NOMO-1 (cell line): ENCODE measurements at regions not wholly inside any gene's neighbourhood (a gene's known extent, or its start where the extent isn't known, plus 50 kb on each side); places are given as distances from the start of the nearest gene placed in this dataset.

ENCODE experiments used
- DNase-seq, 2 experiments: peaks; one replicate each; lab custom pipeline; 2025; ENCODE audit not compliant: unreplicated experiment in 2 of 2; lab: John Stamatoyannopoulos, UW

GRCh38 chr2:114065731-114066130 is 175.8 kb downstream of the ACTR3 start:
- DNase-seq: no peak

- no peak for DNase-seq
These were observed 176.4 kb downstream of the ACTR3 start for GRCh38 chr2:114066186-114066747.

- peak in 1 of 2 experiments; percentile 2 for DNase-seq
These were observed 178.5 kb downstream of the ACTR3 start for GRCh38 chr2:114068438-114068837.

GRCh38 chr2:114076961-114077360 is 187.1 kb downstream of the ACTR3 start:
- DNase-seq: no peak

DNA sequence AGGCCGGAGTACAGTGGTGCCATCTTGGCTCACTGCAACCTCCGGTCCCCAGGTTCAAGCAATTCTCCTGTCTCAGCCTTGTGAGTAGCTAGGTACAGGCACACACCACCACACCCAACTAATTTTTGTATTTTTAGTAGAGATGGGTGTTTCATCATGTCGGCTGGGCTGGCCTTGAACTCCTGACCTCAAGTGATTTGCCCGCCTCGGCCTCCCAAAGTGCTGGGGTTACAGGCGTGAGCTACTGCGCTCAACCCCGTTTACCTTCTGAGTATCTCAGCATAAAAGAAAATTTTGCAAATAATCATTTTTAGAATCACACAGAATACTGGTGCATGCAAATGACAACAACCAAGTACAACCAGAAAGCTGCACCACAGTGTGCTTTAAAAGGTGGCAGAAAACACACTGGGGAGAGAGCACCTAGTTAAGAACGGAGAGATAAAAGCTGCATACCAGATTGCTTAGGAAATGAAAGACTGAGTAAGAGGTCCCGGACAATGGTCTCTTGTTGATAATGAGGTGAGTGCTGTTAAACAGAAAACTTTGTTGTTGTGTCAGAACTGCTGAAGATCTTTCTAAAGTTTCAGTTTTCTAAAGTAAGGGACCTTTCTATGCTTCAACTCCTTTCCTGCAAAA is 189.6 kb downstream of the ACTR3 start:
- no peak for DNase-seq

DNA sequence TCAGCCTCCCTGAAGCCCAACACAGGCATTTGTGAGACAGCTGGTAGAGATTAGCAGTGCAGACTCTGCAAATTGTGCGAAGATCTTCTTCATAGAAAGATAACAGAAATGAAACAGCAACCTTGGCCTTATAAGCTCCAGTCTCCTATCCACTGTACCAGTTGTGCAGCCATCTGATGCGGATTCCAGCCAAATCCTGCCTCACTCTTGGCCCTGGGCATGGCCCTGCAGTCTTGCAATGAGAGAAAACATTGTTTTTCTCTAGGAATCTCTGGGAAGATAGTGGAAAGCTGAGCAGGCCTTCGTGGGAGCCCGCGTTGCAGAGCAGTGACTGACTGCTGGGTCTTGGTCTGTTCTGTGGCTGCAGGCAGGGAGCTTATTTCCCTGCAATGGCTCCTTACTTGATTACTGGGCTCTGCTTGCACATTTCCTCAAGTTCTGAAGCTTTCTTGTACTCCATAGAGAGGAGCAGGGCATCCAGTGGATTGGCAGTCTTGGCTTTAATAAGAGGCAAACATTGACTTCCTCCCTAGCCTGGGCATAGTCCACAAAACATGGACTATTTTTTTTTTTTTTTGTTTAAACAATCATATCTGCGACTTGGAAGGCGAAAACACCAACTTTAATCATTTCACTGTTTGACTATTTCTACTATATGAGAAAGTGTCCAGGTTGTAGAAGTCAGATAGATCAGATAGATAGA is 193.0 kb downstream of the ACTR3 start:
- no peak for DNase-seq

DNA sequence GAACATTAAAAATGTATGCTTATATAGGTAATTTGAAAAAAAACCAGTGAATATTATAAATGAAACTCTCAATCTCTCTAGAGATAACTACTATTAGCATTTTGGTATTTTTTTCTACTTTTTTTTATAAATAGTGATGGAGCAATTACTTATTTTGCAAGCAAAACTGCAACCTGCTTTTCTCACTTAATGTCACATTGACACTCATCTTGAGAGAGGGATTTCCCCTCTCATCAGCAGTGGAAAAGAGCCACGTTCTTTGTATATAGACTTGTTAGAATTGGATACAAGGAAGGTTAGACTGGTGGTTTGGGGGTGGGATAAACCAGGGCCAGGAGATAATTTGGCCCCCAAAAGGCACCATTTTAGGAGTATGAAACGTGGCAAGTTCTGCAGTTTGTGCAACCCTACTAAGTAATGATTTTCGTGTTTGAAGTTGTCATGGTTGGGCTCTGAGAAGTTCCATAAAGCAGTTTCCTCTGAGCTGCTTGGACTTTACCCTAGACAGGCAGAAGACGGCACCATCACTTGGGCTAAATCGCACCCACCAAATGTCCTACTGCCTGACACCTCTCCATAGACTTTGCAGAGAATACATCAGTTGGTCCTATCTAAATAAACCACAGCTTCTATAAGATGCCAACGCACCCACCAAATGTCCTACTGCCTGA is 194.0 kb downstream of the ACTR3 start:
- DNase-seq: no peak

DNA sequence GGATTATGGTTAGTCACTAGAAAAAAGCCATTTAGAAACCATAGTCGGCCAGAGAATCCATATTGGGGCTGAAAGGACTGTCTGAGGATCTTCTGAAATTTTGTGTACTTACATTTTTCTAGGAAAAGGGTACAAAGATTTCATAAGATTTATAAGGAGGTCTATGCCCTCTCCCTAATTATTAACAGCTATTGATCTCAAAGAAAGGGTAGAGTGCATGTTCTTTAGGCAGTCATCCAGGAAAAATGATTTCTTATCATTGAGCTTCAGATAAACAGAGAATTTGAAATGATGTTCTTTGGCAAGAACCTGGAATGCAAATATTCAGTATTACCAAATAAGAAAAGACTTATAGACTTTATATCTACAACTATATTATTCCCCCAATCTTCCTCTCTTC is 195.3 kb downstream of the ACTR3 start:
- no peak for DNase-seq

- no peak for DNase-seq
These were observed 196.1 kb downstream of the ACTR3 start for GRCh38 chr2:114085992-114086391.

GRCh38 chr2:114089636-114090319 is 199.9 kb downstream of the ACTR3 start:
- DNase-seq: no peak

- DNase-seq: no peak
These were observed 201.1 kb downstream of the ACTR3 start for GRCh38 chr2:114091010-114091409.

- DNase-seq: no peak
These were observed 218.4 kb downstream of the ACTR3 start for GRCh38 chr2:114108249-114108648.

DNA sequence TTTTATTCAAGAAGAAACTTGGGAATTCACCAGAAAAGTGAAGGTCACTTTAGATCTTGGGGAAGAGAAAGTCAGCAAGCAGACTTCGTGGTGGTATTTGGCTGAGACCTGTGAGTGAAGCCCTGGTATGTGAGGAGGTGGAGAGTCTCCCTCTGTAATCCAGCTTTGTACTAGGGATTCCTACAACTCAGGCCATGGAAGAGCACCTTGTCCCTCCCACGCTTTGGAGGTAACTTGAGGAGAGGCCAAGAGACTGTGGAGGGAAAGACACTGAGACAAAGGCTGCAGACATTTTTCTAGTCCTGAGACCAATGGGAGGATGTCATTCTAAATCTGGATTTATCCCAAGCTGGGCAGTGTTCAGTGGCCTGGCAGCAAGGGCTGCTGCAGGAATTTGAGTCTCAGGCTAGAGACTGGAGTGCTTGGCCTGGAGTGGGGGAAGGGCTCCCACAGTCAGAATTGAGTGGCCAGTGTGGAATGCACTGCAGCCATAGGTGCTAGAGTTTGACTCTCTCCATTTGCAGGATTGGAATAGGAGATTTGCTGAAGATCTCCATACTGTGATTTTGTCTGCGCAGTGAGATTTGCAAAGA is 219.0 kb downstream of the ACTR3 start:
- DNase-seq: no peak

DNA sequence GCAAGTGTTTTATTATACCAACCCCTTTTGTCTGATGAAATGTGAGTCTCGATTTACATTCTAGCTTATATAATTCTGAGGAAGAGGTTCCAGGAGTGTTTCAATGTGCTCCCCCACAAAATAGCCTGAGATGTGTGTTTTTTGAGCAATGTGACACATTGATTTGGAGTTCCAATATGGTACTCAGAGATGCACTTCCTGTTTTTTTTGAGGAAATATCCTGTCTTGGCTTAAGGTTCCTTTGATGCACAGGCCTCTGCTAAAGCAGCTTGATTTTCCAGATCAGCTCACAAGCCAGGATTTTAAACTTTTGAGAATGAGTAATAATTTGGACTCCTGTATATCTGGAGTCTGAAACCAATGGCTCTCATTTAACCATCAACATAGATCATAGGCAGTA is 221.4 kb downstream of the ACTR3 start:
- no peak for DNase-seq

GRCh38 chr2:114113518-114113917 is 223.6 kb downstream of the ACTR3 start:
- DNase-seq: no peak

DNA sequence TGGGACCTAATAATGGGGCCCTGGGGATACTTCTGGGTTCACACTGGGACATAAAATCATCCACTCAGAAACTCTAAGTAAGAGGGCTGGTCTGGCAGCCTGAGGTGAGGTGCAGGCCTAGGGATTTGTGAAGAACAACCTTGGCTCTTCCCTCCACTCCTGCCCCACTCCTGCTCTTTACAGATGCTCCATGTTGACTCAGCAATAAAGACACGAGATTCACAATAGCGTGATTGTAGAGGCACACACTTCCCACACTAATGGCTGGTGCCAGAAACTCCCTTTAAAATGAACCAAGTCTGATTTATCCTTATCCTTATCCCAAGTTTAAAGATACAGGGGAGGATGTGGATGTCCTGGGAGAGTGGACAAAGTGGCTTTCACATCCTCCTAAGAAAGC is 228.2 kb downstream of the ACTR3 start:
- no peak for DNase-seq

DNA sequence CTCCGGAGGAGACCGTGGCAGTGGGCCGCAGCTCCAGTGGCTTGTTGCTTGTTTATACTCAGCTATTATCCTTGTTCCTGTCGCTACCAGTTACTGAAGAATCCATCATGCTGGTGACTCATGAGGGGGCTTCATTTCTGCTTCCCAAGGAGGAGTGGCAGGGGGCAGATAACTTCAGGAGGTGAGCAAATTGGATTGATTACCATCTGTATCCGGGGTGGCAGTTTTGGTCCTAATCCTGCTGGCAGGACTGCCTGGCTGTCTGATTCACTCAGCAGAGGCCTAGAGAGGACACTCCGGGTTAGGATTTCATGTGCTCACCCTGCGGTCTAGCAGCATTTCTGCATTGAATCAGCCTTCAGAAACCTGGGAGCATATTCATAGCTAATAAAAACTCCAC is 230.0 kb downstream of the ACTR3 start:
- no peak for DNase-seq

DNA sequence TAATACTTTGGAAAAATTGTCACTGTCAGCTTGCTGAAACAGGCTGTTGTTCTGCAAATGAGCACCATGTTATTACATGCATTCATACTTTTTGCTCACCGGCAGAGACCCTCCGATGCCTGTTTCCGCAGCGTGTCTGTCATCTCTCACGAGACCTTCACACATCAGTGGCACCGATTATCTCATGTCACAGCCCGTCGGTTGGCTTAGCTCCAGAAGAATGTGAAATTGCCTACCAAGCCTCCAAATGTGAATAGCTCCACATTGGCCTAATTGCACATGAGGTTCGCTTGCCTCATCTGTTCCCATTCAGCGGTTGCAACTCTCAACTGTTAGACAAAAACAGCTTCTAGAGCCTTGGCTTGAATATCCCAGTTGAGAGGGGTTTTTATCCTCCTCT is 233.0 kb downstream of the ACTR3 start:
- no peak for DNase-seq

- DNase-seq: no peak
These were observed 234.0 kb downstream of the ACTR3 start for GRCh38 chr2:114123925-114124324.

GRCh38 chr2:114127372-114127771 is 237.5 kb downstream of the ACTR3 start:
- DNase-seq: no peak

DNA sequence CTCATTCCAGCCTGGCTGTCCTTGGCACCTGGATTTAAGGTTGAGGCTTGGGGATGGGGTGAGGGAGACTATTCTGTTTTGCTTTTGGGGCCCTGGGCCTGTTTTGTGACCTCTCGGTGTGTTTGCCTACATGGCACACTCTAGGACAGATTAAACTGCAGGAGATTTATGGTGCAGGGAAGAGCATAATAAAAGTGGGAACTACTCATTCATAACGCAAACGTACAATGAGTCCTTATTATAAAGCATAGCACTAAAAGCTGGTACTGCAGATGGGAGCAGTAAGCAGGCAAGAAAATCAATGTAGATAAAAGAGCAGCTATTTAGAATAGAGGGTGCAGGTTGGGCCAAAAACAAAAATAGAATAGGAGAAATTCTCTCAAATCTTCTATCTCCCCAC is 238.4 kb downstream of the ACTR3 start:
- no peak for DNase-seq
